SIG-M5 (cell line): ENCODE measurements at regions not wholly inside any gene's neighbourhood (a gene's known extent, or its start where the extent isn't known, plus 50 kb on each side); places are given as distances from the start of the nearest gene placed in this dataset.

Source experiments
- DNase-seq: peaks from one replicate; lab custom pipeline; 2025; lab: John Stamatoyannopoulos, UW

DNA sequence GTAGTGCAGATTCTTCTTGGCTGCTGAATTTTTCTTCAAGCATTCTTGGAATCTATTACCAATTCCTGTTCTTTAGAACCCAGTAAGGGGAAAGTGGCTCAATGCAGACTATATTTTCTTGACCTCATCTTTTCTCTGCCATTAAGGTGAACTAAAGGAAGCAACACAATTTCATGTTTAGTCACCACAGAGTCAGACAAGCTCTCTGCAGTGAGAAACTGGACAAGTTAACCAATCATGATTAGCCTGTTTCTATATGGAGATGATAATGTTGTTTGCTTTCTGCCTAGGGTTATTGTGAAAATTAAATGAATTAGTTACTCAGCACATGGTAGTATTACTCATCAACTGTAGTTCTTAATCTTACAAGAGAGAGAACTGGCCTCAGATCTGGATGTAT lies 1075.1 kb downstream of the AGBL1 start:
- no peak for DNase-seq

DNA sequence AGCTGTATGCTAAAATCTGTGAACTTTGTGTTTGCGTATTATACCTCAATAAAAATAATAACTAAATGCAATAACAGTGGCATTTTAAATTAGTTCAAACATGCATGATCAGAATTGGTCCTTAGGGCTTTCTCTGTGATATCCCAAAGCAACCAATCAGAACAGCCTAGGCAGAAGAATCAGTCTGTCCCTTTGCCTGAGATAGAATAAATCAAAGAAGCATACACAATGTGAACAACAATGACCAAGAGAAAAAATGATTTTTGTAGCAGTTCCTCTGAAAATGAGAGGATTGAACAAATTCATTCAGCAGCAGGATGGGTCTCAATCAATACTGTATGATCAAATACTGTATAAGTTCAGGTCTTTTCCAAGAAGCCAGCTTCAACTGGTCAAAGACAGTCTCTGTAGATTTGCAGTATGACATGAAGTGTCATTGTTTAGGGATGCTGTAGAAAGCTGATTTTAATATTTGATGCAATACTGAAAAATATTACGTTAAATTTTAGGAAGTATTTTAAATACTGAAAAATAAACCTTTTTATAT lies 1071.6 kb downstream of the AGBL1 start:
- no peak for DNase-seq

DNA sequence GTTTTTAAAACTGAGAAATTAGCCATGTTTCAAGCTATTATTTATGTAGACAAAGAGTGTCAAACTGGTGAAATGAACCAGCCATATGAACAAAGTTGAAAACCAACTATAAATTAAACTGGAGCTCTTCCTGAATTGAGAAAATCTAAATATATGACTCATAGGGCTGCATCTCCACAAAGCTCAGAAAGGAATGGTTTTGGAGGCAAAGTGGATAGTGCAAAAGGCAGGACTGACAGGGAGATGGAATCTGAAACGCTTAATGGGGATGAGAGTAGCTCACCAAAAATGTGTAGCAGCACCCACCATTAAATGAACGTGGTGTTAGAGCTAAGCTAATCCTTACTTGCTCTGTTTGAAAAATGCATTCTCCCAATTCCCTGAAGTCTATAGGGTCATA lies 1066.0 kb downstream of the AGBL1 start:
- no peak for DNase-seq

DNA sequence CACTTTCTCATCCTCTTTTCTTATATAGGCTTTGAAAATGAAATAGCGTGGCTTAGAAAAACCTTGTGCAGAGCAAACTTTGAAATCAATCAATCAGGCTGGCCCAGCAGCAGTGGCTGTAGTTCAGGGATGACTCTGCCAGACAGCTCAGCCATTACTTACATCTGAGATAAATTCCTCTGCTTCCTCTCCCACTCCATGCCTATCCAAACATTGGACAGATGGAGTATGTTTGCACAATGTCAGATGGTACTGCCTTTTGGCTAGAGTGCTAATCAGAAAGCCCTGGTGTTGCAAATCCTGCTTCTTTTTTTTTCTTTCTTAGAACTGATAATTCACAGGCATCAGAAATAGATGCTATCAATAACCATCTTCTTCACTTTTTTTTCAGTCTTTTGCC lies 1065.1 kb downstream of the AGBL1 start:
- no peak for DNase-seq

- DNase-seq: no peak
Measured at GRCh38 chr15:87142096-87142495, 1062.4 kb downstream of the AGBL1 start.

DNA sequence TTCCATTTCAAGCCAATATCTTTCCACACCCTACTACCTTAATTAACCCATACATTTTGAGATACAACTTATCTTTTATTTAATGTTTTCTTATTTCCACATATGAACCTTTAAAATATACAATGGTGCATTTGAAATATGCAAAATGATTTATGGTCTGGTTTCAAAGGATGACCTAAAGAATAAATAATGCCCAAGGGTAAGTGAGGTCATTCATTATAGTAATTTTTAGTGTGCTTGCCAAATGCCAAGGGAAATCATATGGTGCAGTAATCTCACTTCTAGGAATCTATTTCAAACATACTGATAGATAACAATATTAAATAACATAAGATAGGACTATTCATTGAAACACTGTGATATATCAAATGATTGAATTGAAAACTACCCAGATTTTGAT lies 1055.4 kb downstream of the AGBL1 start:
- no peak for DNase-seq

DNA sequence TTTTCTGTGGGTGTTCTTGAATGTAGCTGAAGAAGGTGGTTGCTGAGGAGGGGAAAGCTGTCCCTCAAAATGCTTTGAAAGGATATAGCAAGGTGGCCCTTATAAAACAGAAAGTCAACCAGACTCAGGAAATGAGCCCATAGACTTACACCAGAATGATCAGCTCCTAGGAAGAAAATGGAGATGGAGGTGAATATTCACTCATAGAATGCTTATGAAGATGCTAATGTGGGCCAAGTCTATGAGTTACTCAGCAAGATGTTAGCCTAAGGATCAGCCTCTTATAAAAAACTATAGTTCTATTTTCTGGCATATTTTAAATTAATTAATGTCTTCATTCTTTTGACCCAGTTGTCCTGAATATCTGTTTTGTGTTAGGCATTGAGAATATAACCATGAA lies 1054.0 kb downstream of the AGBL1 start:
- DNase-seq: no peak

DNA sequence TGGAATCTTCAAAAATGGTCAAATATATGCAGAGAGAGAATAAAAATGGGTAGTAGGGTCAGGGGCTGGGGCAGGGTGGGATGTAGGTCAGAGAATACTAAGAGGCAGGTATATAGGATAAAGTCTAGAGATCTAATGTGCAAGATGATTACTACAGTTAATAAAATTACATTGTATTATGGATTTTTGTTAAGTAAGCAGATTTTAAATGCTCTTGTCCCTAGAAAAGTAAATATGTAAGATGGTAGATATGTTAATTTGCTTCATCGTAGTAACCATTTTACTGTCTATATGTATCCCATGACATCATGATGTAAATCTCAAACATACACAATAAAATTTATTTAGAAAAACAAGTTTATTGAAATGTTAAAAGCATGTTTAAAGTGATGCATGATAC lies 1051.4 kb downstream of the AGBL1 start:
- no peak for DNase-seq

GRCh38 chr15:87129916-87130315 lies 1050.2 kb downstream of the AGBL1 start:
- DNase-seq: no peak

DNA sequence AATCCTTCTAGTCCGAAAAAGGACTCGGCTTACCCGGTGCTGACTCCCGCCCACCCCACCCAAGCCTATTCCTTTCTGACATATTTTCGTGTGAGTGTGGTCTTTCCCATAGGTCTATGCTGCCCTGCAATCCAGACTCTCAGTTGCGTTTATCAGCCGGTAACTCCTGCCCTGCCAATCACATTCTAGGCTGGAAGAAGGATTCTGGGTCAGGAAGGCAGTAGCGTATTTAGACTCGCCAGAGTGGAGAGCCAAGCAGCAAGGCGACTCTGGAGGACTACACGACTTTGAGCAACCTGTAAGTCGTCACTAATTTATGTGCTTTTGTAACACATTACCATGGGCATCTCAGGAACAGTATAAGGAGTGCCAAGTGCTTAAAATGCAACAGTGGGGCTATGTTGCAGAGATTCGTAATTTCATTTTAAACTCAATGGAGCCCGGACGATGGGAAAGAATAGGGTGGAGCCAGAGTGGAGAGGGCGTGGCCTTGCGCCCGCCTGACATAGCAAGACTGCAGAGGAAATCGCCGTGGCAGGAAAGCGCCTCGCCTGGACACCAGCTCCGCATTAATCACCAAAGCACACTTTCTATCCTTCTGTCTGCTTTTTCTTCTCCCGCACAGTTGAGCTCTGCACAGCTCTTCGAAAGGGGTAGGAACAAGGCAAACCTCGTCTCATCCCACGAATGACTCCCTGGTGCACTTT lies 1044.2 kb downstream of the AGBL1 start:
- no peak for DNase-seq

DNA sequence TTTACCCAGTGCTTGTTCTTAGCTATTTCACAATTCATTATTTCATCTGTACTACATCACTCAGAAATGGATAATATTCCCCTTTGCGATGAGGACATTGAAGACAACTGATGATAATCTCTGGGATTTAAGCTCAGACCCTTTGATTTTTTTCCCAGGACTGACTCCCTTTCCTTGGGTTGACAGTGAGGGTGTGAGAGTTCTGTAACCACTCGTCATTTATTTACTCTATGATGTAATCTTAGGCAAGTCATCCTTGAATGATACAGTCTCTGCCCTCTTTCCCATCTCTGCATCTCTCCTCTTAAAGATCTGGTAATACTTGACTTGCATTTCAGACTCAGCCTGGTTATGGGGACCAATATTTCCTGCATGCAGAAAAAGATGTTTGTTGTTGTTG lies 1041.7 kb downstream of the AGBL1 start:
- DNase-seq: no peak

DNA sequence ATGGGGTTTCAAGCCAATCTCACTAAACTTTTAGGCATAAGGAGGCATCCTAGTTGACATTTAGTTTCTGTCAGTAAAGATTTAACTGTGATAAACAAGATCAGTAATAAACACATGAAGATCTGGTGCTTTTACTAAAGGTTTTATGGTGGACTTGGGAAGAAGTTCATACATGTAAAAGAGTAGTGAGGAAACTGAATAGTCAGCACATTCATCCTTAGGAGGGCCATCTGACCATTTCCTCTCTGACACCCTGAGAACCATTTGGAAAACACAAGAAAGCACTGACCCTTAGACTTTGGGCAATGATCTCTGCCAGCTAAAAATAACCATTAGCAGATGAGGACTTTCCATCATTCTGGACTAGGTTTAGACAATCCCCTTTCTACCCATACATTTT lies 1040.9 kb downstream of the AGBL1 start:
- DNase-seq: no peak

GRCh38 chr15:87118846-87119245 lies 1039.2 kb downstream of the AGBL1 start:
- no peak for DNase-seq

- DNase-seq: no peak
Measured at GRCh38 chr15:87118435-87118834, 1038.8 kb downstream of the AGBL1 start.

- DNase-seq: no peak
Measured at GRCh38 chr15:87115795-87116194, 1036.1 kb downstream of the AGBL1 start.

- DNase-seq: no peak
Measured at GRCh38 chr15:87099916-87100315, 1020.2 kb downstream of the AGBL1 start.

DNA sequence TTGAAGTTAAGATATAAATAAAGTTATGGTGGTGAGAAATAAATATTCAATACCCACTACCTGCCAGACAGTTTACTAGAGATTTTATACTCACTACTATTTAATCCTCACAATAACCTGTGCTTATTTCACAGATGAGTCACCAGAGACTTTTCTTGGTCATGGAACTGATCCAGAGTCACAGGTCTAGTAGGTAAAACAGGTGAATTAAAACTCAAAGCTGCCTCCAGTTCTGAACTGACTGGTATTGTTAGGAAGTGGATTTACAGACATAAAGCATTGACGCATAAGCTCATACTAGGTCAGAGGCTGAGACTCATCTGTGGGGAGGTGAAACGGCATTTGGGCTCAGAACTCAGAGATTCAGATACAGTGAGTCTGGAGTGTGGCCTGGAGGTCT lies 1009.9 kb downstream of the AGBL1 start:
- DNase-seq: no peak

- no peak for DNase-seq
Measured at GRCh38 chr15:87083201-87083600, 1003.5 kb downstream of the AGBL1 start.

GRCh38 chr15:87082581-87082980 lies 1002.9 kb downstream of the AGBL1 start:
- no peak for DNase-seq

DNA sequence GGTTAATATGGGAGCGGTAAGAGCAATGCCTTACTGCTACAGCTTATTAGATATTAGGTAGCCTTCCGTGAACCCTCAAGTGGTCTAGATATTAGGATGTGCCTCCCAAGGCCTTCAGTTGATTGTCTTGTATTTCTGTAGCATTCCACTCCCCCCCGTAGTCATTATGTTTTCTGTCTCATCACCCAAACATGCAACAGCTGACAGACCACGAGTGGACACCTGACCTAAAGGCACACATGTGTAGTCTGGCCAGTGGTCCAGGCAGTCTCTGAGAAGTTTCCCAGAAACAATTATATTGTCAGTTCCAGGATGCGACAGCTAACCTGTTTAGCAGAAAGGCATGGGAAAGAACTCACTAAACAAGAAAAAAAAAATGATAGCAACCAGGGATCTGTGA lies 1000.9 kb downstream of the AGBL1 start:
- DNase-seq: no peak
